Type B pancreatic cell (in vitro differentiated cells): ENCODE measurements at regions not wholly inside any gene's neighbourhood (a gene's known extent, or its start where the extent isn't known, plus 50 kb on each side); places are given as distances from the start of the nearest gene placed in this dataset.

Source experiments
- DNase-seq: peaks from one replicate; pipeline ENCODE4 v3.0.0; 2021; ENCODE audit warnings: mixed read lengths; ENCODE audit not compliant: unreplicated experiment; ENCODE audit errors: extremely low spot score
- H3K27ac Mint-ChIP-seq: 2 replicates; pipeline ENCODE4 v1.8.0; 2021; ENCODE audit warnings: mild to moderate bottlenecking, mixed read lengths
- H3K27me3 Mint-ChIP-seq: 2 replicates; pipeline ENCODE4 v1.8.0; 2021; ENCODE audit warnings: mixed read lengths
- H3K36me3 Mint-ChIP-seq: 2 replicates; pipeline ENCODE4 v1.8.0; 2021; ENCODE audit warnings: mixed read lengths
- H3K4me1 Mint-ChIP-seq: one replicate; pipeline ENCODE4 v1.8.0; 2021; ENCODE audit warnings: mixed read lengths; ENCODE audit not compliant: unreplicated experiment
- H3K4me3 Mint-ChIP-seq: 2 replicates; pipeline ENCODE4 v1.8.0; 2021; ENCODE audit warnings: mild to moderate bottlenecking, mixed read lengths
- H3K9me3 Mint-ChIP-seq: 2 replicates; pipeline ENCODE4 v1.8.0; 2021; ENCODE audit warnings: mixed read lengths
- TF ChIP-seq, protein P1 (sequence below): fragments of 200-600 bp; sonication (generic); conservative IDR thresholded peaks from 2 replicates; pipeline ENCODE4 v1.5.0; 2021; ENCODE audit warnings: antibody characterized with exemption, mild to moderate bottlenecking

DNA sequence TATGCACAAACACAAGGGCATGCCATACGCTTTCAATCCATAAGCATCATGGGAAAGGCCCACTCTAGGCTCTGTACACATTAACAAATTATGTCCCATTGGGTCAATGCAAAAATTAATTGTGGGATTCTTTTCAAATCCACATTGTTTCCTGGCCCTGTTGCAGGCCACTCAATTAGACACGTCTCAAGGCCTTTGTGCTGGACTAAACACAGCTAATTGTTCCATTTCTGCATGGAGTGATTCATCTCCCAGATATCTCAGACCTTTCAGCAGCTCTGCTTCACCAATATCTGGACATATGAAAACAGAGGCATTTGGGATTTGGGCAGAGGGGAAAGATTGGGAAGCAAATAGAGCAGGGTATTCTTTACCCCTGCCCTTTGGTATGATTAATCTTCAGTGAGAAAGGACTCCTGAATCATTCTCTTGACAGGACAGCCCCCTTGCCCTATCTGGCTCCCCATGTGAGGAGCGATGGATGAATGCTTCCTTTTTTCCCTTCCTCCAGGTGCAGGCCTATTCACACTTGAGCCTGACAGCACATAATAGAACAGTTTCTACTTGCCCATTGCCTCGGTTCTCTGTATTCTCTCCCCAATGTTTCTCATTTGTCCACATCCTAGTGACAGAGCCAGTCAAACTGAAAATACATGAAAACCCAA is 547.6 kb downstream of the HAO1 start:
- H3K4me3 Mint-ChIP-seq: no peak overlapping the region
- DNase-seq: no peak
- H3K9me3 Mint-ChIP-seq: no peaks in the 10 kb centered on the region
- H3K27ac Mint-ChIP-seq: no peak overlapping the region
- peaks cover 3% of the 10 kb centered on the region for H3K4me1 Mint-ChIP-seq
- TF ChIP-seq, protein P1, sequence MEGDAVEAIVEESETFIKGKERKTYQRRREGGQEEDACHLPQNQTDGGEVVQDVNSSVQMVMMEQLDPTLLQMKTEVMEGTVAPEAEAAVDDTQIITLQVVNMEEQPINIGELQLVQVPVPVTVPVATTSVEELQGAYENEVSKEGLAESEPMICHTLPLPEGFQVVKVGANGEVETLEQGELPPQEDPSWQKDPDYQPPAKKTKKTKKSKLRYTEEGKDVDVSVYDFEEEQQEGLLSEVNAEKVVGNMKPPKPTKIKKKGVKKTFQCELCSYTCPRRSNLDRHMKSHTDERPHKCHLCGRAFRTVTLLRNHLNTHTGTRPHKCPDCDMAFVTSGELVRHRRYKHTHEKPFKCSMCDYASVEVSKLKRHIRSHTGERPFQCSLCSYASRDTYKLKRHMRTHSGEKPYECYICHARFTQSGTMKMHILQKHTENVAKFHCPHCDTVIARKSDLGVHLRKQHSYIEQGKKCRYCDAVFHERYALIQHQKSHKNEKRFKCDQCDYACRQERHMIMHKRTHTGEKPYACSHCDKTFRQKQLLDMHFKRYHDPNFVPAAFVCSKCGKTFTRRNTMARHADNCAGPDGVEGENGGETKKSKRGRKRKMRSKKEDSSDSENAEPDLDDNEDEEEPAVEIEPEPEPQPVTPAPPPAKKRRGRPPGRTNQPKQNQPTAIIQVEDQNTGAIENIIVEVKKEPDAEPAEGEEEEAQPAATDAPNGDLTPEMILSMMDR: no peak
- no peaks in the 10 kb centered on the region for H3K36me3 Mint-ChIP-seq
- no peaks in the 10 kb centered on the region for H3K27me3 Mint-ChIP-seq

DNA sequence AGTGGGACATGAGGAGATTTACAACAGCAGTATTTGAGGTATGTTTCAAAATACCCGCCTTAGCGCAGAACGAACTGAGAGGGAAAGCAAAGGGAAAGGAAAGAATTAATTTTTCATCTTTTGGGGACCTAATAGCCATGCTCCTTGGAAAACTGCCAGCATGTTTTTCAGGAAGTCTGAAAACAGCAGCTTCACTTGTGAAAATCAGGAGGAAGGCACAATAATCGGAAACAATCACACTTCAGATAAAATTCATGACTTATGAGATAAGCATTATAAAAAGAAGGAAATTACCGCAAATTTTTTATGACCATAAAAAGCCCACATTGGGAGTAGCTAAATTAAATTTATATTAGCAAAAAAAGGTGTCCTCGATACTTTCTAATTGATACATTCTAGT is 541.1 kb downstream of the HAO1 start:
- no peak overlapping the region for H3K27ac Mint-ChIP-seq
- peaks cover 5% of the 10 kb centered on the region for H3K9me3 Mint-ChIP-seq

DNA sequence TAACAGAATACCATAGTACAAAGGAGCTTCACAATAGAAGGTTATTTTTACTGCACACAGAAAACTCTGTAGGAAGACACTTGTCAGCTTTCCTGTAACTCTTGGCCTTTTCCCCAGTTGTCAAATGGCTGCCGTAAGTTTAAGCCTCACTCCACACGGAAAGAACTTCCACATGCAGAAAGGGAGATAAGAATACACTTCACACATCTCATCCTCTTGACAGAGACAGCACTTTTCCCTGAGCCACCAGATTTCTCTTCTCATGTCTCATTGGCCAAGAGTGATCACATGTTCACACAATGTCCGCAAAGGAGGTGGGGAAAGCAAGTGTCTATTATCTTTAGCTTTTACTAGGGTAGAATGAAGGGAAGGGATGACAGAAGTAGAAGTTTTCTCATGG is 540.7 kb downstream of the HAO1 start:
- peaks cover 5% of the 10 kb centered on the region for H3K9me3 Mint-ChIP-seq
- no peaks in the 10 kb centered on the region for H3K27me3 Mint-ChIP-seq
- H3K4me3 Mint-ChIP-seq: no peak overlapping the region
- DNase-seq: no peak
- TF ChIP-seq, protein P1: no peak
- no peaks in the 10 kb centered on the region for H3K4me1 Mint-ChIP-seq
- no peaks in the 10 kb centered on the region for H3K36me3 Mint-ChIP-seq
- H3K27ac Mint-ChIP-seq: no peak overlapping the region

More for the DNA sequence above, 541.1 kb downstream of the HAO1 start:
- no peaks in the 10 kb centered on the region for H3K36me3 Mint-ChIP-seq
- TF ChIP-seq, protein P1: no peak
- H3K4me1 Mint-ChIP-seq: no peaks in the 10 kb centered on the region
- no peak overlapping the region for H3K4me3 Mint-ChIP-seq
- H3K27me3 Mint-ChIP-seq: no peaks in the 10 kb centered on the region
- DNase-seq: no peak

DNA sequence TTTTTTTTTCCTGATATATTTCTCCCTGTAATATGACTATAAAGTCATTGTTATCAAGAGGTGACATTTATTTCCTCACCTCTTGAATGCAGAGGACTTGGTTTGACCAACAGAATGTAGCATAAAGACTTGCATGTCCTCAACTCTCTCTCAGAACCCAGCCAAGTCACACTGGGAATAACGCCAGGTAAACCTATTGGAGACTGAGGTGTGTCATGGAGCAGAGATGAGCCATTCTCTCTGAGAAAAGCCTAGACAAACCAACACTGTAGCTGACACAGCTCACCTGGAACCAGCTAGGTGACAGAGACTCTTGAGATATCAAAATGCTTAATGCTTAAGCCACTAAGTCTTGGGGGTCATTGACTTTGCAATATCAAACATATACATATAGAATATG is 533.6 kb downstream of the HAO1 start:
- H3K4me3 Mint-ChIP-seq: no peak overlapping the region
- no peaks in the 10 kb centered on the region for H3K36me3 Mint-ChIP-seq
- DNase-seq: no peak
- H3K27ac Mint-ChIP-seq: no peak overlapping the region
- peaks cover 3% of the 10 kb centered on the region for H3K4me1 Mint-ChIP-seq
- TF ChIP-seq, protein P1: no peak
- H3K9me3 Mint-ChIP-seq: peaks cover 5% of the 10 kb centered on the region
- no peaks in the 10 kb centered on the region for H3K27me3 Mint-ChIP-seq

DNA sequence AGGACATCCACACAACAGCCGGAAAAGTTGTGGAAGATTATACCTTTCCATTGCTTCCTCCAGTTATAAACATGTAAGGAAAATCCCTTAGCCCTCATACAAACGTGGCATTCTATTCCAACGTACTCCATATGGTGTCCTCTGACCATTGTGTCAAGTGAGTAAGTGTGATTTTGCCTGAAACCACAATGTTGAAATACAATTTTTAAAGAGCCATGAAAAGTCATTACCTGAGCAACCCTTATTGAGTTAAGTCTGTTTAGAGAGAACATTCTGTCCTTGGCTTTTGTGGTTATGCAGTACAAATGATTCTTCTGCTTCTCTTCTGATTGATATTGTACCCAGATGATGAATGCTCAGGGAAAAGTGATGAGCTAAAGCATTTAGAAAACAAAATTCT is 530.1 kb downstream of the HAO1 start:
- no peak overlapping the region for H3K27ac Mint-ChIP-seq
- no peak for DNase-seq
- H3K4me3 Mint-ChIP-seq: no peak overlapping the region
- peaks cover 3% of the 10 kb centered on the region for H3K4me1 Mint-ChIP-seq
- TF ChIP-seq, protein P1: no peak
- no peaks in the 10 kb centered on the region for H3K27me3 Mint-ChIP-seq
- H3K9me3 Mint-ChIP-seq: no peaks in the 10 kb centered on the region
- no peaks in the 10 kb centered on the region for H3K36me3 Mint-ChIP-seq

DNA sequence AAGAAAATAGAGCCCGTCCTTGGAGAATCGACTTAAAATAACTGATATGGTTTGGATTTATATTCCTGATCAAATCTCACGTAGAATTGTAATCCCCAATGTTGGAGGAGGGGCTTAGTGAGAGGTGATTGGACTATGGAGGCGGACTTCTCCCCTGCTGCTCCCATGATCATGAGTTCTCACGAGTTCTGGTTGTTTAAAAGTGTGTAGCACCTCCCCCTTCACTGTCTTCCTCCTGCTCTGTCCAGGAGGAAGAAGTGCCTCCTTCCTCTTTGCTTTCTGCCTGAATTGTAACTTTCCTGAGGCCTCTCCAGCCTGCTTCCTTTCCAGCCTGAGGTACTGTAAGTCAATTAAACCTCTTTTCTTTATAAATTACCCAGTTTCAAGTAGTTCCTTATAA is 529.2 kb downstream of the HAO1 start:
- Mint-ChIP-seq H3K27me3 (no peaks in the 10 kb centered on the region), H3K9me3 (no peaks in the 10 kb centered on the region), H3K27ac (no peak overlapping the region), H3K4me1 (peaks cover 3% of the 10 kb centered on the region), H3K4me3 (no peak overlapping the region), H3K36me3 (no peaks in the 10 kb centered on the region)
- DNase-seq: no peak
- TF ChIP-seq, protein P1: no peak
